Endodermal cell (in vitro differentiated cells): ENCODE measurements at regions not wholly inside any gene's neighbourhood (a gene's known extent, or its start where the extent isn't known, plus 50 kb on each side); places are given as distances from the start of the nearest gene placed in this dataset.

ENCODE experiments used
- DNase-seq: peaks from one replicate; pipeline ENCODE4 v3.0.0-alpha.2; 2017
- H3K27ac ChIP-seq: 2 replicates; pipeline ENCODE4 v1.5.1; 2013; ENCODE audit warnings: mild to moderate bottlenecking, low read depth, low read length, moderate library complexity
- H3K27me3 ChIP-seq: 2 replicates; pipeline ENCODE4 v1.6.1; 2013; ENCODE audit warnings: mild to moderate bottlenecking, low read length, moderate library complexity; ENCODE audit not compliant: insufficient read depth, control insufficient read depth, poor library complexity, severe bottlenecking
- H3K36me3 ChIP-seq: 2 replicates; pipeline ENCODE4 v1.7.0; 2013; ENCODE audit warnings: mild to moderate bottlenecking, low read length, moderate library complexity; ENCODE audit not compliant: control insufficient read depth, insufficient read depth
- H3K4me1 ChIP-seq: one replicate; pipeline ENCODE4 v1.7.0; 2013; ENCODE audit warnings: low read length; ENCODE audit not compliant: control insufficient read depth, insufficient read depth
- H3K4me3 ChIP-seq: 2 replicates; pipeline ENCODE4 v1.5.1; 2013; ENCODE audit warnings: mild to moderate bottlenecking, low read length, moderate library complexity
- H3K9ac ChIP-seq: 2 replicates; pipeline ENCODE4 v1.6.1; 2013; ENCODE audit warnings: mild to moderate bottlenecking, low read length, moderate library complexity; ENCODE audit not compliant: poor library complexity, severe bottlenecking; ENCODE audit errors: extremely low read depth
- H3K9me3 ChIP-seq: 2 replicates; pipeline ENCODE4 v1.6.1; 2013; ENCODE audit warnings: mild to moderate bottlenecking, low read length, moderate library complexity; ENCODE audit not compliant: control insufficient read depth
- H3K27ac Mint-ChIP-seq: 2 replicates; pipeline ENCODE4 v1.8.0; 2020; ENCODE audit warnings: mixed read lengths
- H3K27me3 Mint-ChIP-seq: 2 replicates; pipeline ENCODE4 v1.8.0; 2021; ENCODE audit warnings: mild to moderate bottlenecking, mixed read lengths; ENCODE audit not compliant: insufficient read depth
- H3K36me3 Mint-ChIP-seq: 2 replicates; pipeline ENCODE4 v1.8.0; 2020; ENCODE audit warnings: low read depth, mixed read lengths
- H3K4me1 Mint-ChIP-seq: 2 replicates; pipeline ENCODE4 v1.8.0; 2020; ENCODE audit warnings: mixed read lengths
- H3K4me3 Mint-ChIP-seq: 2 replicates; pipeline ENCODE4 v1.8.0; 2020; ENCODE audit warnings: mild to moderate bottlenecking, moderate library complexity, mixed read lengths
- H3K9me3 Mint-ChIP-seq: 2 replicates; pipeline ENCODE4 v1.8.0; 2020; ENCODE audit warnings: mild to moderate bottlenecking, mixed read lengths
- WGBS, 2 experiments: methylation state at CpG; one replicate each; pipeline versions ENCODE4 v1.1.5 to v1.1.7; 2013; ENCODE audit warnings: missing lambda C conversion rate in 2 of 2, mixed read lengths in 1 of 2; ENCODE audit not compliant: insufficient coverage in 1 of 2, insufficient read length in 1 of 2; 5-methylcytosine and 5-hydroxymethylcytosine counted together
- TF ChIP-seq, protein P1 (sequence below): fragments of 200-600 bp; sonication (generic); conservative IDR thresholded peaks from 2 replicates; pipeline ENCODE4 v1.5.0; 2021; ENCODE audit warnings: antibody characterized with exemption, mild to moderate bottlenecking

DNA sequence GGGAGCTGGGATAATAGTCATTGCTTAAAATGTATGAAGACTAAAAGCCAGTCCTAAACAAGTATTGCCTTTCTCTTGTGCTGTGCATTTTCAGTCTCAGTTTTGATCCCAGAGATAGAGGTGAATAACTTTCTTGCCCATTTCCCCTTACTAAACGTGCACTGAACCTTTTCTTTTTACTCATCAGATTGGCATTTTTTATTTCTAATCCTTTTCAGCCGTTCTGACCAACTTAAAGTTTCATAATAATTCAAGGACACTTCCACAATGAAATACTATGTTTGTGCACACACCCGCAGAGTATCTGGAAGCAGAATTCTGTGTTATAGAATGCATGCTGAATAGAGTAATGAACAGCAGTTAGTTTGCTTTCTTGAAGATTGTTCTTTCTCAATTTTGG, 343.6 kb downstream of the LRRC70 start:
- peaks cover 2% of the 10 kb centered on the region for H3K27me3 Mint-ChIP-seq
- Histone ChIP-seq H3K4me1 (no peaks in the 10 kb centered on the region), H3K27ac (no peak overlapping the region), H3K9me3 (no peaks in the 10 kb centered on the region), H3K27me3 (no peaks in the 10 kb centered on the region), H3K9ac (no peak overlapping the region), H3K4me3 (no peak overlapping the region), H3K36me3 (no peaks in the 10 kb centered on the region)
- no peak for DNase-seq
- no peak overlapping the region for H3K4me3 Mint-ChIP-seq
- H3K9me3 Mint-ChIP-seq = peaks cover 2% of the 10 kb centered on the region
- H3K4me1 Mint-ChIP-seq = no peaks in the 10 kb centered on the region
- no peaks in the 10 kb centered on the region for H3K36me3 Mint-ChIP-seq
- no peak overlapping the region for H3K27ac Mint-ChIP-seq
- 80 to 85% methylated on average over 1 to 3 of the region's 3 CpGs for WGBS, 2 experiments
- TF ChIP-seq, protein P1, sequence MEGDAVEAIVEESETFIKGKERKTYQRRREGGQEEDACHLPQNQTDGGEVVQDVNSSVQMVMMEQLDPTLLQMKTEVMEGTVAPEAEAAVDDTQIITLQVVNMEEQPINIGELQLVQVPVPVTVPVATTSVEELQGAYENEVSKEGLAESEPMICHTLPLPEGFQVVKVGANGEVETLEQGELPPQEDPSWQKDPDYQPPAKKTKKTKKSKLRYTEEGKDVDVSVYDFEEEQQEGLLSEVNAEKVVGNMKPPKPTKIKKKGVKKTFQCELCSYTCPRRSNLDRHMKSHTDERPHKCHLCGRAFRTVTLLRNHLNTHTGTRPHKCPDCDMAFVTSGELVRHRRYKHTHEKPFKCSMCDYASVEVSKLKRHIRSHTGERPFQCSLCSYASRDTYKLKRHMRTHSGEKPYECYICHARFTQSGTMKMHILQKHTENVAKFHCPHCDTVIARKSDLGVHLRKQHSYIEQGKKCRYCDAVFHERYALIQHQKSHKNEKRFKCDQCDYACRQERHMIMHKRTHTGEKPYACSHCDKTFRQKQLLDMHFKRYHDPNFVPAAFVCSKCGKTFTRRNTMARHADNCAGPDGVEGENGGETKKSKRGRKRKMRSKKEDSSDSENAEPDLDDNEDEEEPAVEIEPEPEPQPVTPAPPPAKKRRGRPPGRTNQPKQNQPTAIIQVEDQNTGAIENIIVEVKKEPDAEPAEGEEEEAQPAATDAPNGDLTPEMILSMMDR = no peak

DNA sequence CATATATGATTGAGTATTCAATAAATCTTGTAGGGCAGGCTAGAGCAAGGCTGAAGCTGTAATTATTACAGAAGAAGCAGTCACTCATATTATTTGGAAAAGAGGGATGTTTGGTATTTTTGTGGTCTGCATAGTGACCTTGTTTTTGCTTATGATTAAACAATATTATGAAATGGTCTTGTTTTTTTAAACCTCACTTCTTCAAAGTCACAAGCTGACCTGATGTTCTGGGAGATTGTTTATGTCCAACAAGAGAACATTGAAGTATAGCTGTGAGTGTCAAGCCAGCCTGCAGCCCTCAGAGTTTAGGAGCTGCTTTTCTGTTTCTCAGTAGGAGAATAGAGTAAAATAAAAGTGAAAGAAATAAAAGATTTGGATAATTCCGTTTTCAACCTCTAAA, 342.2 kb downstream of the LRRC70 start:
- Histone ChIP-seq H3K4me3 (no peak overlapping the region), H3K27ac (no peak overlapping the region), H3K36me3 (no peaks in the 10 kb centered on the region), H3K27me3 (no peaks in the 10 kb centered on the region), H3K9ac (no peak overlapping the region), H3K4me1 (no peaks in the 10 kb centered on the region), H3K9me3 (no peaks in the 10 kb centered on the region)
- TF ChIP-seq, protein P1 = no peak
- H3K36me3 Mint-ChIP-seq = no peaks in the 10 kb centered on the region
- DNase-seq = no peak
- H3K4me3 Mint-ChIP-seq = no peak overlapping the region
- H3K27ac Mint-ChIP-seq = no peak overlapping the region
- H3K27me3 Mint-ChIP-seq = peaks cover 2% of the 10 kb centered on the region
- peaks cover 1% of the 10 kb centered on the region for H3K9me3 Mint-ChIP-seq
- H3K4me1 Mint-ChIP-seq = no peaks in the 10 kb centered on the region
- WGBS, 2 experiments = 73 to 100% methylated on average over 1 of the region's 1 CpG

DNA sequence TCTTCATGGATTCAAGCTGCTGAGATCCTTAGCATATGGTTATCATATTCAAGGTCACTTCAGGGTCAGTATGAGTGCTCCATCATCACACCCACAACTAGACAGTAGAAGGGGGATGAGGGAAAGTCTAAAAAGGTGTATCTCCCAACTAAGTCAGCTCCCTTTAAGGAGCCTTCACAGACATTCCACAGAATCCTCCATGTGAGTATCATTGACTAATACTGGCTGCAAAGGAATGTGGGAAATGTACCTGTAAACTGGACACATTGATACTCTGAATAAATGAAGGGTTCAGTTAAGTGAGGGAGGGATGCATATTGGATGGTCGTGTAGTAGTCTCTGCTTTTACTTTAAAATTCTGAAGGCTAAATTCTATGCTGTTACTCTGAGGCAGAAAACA, 330.7 kb downstream of the LRRC70 start:
- 80% methylated on average over 1 of the region's 1 CpG; no CpG with 5 or more reads in 1 of the 2 experiments for WGBS, 2 experiments
- Histone ChIP-seq H3K36me3 (no peaks in the 10 kb centered on the region), H3K4me3 (no peak overlapping the region), H3K27me3 (no peaks in the 10 kb centered on the region), H3K9ac (no peak overlapping the region), H3K27ac (no peak overlapping the region), H3K4me1 (no peaks in the 10 kb centered on the region), H3K9me3 (peaks cover 4% of the 10 kb centered on the region)
- H3K4me1 Mint-ChIP-seq = peaks cover 4% of the 10 kb centered on the region
- H3K9me3 Mint-ChIP-seq = peaks cover 12% of the 10 kb centered on the region
- DNase-seq = no peak
- H3K4me3 Mint-ChIP-seq = no peak overlapping the region
- no peaks in the 10 kb centered on the region for H3K27me3 Mint-ChIP-seq
- H3K36me3 Mint-ChIP-seq = no peaks in the 10 kb centered on the region
- TF ChIP-seq, protein P1 = no peak
- H3K27ac Mint-ChIP-seq = no peak overlapping the region
